ENCODE measurements at regions not wholly inside any gene's neighbourhood (a gene's known extent, or its start where the extent isn't known, plus 50 kb on each side); places are given as distances from the start of the nearest gene placed in this dataset.
"Not testable (repeated sequence)": the region's sequence is repeated elsewhere in the genome, so short reads cannot be mapped to it uniquely, and the experiment has no call there.

DNA sequence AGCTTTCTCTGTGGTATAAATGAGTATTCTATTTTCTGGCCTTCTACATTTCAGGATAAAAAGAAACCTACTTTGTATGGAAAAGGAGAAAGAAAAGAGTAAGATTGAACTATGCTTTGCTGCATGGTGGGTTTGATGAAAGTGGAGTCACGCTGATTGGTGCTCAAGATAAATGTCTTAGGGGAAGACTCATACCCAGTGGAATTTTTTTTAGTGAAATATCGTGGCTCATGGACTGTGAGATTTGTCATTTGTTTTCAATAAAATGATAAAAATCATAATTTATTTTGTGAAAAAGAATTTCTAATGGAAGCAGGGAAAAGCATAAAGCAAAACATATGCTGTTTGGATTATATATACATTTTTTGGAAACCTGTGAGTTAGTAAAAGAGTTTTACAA lies 292.5 kb downstream of the ZPLD1 start:
- Mint-ChIP-seq H3K4me1 (ENCODE audit: unreplicated experiment) (no peaks in the 10 kb centered on the region), H3K27ac (ENCODE audit: unreplicated experiment) (no peak overlapping the region), H3K4me3 (ENCODE audit: unreplicated experiment) (no peak overlapping the region), H3K36me3 (ENCODE audit: unreplicated experiment) (no peaks in the 10 kb centered on the region), H3K27me3 (ENCODE audit: unreplicated experiment) (peaks cover 2% of the 10 kb centered on the region), H3K9me3 (ENCODE audit: unreplicated experiment) (no peaks in the 10 kb centered on the region)
- DNase-seq (ENCODE audit: extremely low spot score, unreplicated experiment), result no peak
- TF ChIP-seq, protein P1, sequence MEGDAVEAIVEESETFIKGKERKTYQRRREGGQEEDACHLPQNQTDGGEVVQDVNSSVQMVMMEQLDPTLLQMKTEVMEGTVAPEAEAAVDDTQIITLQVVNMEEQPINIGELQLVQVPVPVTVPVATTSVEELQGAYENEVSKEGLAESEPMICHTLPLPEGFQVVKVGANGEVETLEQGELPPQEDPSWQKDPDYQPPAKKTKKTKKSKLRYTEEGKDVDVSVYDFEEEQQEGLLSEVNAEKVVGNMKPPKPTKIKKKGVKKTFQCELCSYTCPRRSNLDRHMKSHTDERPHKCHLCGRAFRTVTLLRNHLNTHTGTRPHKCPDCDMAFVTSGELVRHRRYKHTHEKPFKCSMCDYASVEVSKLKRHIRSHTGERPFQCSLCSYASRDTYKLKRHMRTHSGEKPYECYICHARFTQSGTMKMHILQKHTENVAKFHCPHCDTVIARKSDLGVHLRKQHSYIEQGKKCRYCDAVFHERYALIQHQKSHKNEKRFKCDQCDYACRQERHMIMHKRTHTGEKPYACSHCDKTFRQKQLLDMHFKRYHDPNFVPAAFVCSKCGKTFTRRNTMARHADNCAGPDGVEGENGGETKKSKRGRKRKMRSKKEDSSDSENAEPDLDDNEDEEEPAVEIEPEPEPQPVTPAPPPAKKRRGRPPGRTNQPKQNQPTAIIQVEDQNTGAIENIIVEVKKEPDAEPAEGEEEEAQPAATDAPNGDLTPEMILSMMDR (IDR thresholded peaks at IDR 0.05), result no peak

DNA sequence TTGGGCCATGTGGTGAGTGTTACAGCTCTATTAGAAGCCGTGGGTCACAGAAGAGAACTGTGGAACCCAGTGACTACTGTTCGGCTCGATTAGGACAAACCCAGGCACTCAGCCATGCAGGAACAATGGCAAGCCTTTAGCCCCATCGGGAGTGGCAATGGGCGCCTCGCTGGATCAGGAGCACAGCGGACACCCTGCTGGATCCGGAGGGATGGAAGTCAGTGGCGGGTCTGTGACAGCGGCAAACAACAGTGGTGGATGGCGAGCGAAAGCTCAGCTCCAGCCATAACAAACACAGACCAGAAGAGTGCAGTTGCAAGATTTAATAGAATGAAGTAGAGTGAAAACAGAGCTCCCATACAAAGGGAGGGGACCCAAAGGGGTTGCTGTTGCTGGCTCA lies 297.8 kb downstream of the ZPLD1 start:
- not testable (repeated sequence) for H3K27ac Mint-ChIP-seq (ENCODE audit: unreplicated experiment)

DNA sequence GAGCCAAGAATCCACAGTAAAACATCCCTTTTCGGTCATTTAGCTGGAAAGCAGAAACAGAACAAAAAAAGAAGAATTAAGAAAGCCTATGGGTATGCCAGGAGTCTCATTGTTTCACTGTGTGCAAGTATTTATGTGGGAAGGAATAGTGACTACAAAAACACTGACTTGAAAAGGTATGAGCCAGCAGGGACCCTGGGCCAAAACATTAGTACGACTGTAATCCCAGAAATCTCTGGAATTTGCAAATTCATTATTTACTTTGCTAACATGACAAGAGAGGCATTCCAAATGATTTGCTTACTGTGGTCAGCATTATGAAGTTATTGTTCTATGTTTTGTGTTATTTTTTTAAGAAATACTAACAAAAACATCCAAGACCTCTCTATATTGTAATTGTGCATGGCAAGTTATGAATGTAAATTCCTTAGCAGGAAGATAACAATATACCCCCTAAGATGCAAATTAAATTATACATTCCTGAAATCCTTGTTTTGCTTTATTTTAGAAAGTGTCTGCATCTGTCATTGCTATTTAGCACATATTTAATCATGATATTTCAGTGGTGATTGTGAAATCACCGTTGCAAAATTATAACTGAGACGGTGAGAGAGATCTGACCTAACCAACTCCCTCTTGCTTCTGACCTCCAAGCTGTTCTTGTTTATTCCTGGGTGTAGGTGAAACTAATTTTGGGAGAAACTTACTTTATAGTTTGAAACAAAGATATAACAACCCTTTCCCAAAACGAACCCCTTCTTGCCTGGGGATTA lies 299.2 kb downstream of the ZPLD1 start:
- Mint-ChIP-seq H3K27ac (ENCODE audit: unreplicated experiment) (peak overlapping the region; percentile 25), H3K36me3 (ENCODE audit: unreplicated experiment) (no peaks in the 10 kb centered on the region), H3K27me3 (ENCODE audit: unreplicated experiment) (no peaks in the 10 kb centered on the region), H3K9me3 (ENCODE audit: unreplicated experiment) (no peaks in the 10 kb centered on the region), H3K4me3 (ENCODE audit: unreplicated experiment) (no peak overlapping the region), H3K4me1 (ENCODE audit: unreplicated experiment) (peaks cover 10% of the 10 kb centered on the region)
- no peak for DNase-seq (ENCODE audit: extremely low spot score, unreplicated experiment)
- TF ChIP-seq, protein P1 (IDR thresholded peaks at IDR 0.05), result no peak

More for the DNA sequence above, 297.8 kb downstream of the ZPLD1 start:
- DNase-seq (ENCODE audit: extremely low spot score, unreplicated experiment); H3K36me3 Mint-ChIP-seq (ENCODE audit: unreplicated experiment); H3K4me3 Mint-ChIP-seq (ENCODE audit: unreplicated experiment); H3K27me3 Mint-ChIP-seq (ENCODE audit: unreplicated experiment); H3K9me3 Mint-ChIP-seq (ENCODE audit: unreplicated experiment): not testable (repeated sequence)
- peaks cover 10% of the 10 kb centered on the region for H3K4me1 Mint-ChIP-seq (ENCODE audit: unreplicated experiment)

DNA sequence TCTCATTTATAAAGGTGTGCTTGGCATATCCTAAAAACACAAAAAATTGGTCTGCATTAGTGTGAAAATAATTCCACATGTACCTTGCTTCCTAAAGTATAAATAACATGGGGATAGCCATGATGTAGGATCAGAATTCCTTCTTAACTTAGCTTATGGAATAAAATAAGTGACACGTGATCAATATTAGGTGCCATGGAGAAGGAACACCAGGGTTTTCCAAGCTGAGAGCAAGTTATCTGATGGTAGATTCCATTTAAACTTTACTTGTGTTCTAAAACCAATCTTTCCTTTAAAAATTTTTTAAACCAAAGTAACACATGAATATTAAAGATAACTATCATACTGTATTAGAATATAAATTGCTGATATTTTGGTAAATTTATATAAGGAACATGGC lies 300.5 kb downstream of the ZPLD1 start:
- no peak for DNase-seq (ENCODE audit: extremely low spot score, unreplicated experiment)
- Mint-ChIP-seq H3K27me3 (ENCODE audit: unreplicated experiment) (no peaks in the 10 kb centered on the region), H3K9me3 (ENCODE audit: unreplicated experiment) (no peaks in the 10 kb centered on the region), H3K27ac (ENCODE audit: unreplicated experiment) (no peak overlapping the region), H3K36me3 (ENCODE audit: unreplicated experiment) (no peaks in the 10 kb centered on the region), H3K4me1 (ENCODE audit: unreplicated experiment) (peaks cover 10% of the 10 kb centered on the region), H3K4me3 (ENCODE audit: unreplicated experiment) (no peak overlapping the region)
- TF ChIP-seq, protein P1 (IDR thresholded peaks at IDR 0.05), result no peak

DNA sequence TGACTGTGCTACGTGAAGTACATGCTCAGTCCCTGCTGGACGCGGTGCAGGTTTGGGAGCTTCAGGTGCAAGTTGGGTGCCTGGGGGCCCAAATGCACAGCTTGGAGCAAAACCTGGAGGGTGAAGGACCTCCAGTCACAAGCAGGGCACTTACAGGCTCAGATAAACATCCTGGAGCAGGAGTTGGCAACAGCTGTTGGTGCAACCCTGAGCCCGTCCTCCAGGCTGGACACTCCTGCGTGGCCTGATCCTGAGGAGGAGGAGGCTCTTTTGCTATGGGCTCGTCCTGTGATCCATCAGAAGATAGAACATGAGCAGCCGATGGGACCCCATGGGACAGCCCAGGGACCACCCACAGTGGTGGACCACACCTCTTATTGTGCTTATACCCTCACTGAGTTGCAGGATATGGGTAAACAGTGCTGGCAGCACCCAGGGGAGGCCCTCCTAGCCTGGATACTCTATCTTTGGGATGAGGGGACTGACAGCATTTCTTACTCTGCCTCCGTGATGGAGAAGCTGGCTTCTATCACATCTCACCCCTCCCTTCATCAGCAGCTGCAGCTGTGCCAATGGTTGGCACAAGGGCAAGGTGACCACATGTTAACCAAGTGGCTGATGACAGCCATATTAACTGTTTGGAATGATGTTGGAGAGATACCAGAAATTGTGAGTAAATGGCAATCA lies 301.6 kb downstream of the ZPLD1 start:
- no peaks in the 10 kb centered on the region for H3K27me3 Mint-ChIP-seq (ENCODE audit: unreplicated experiment)

More for the DNA sequence above, 301.6 kb downstream of the ZPLD1 start:
- H3K27ac Mint-ChIP-seq (ENCODE audit: unreplicated experiment), result no peak overlapping the region
- peaks cover 10% of the 10 kb centered on the region for H3K4me1 Mint-ChIP-seq (ENCODE audit: unreplicated experiment)
- TF ChIP-seq, protein P1 (IDR thresholded peaks at IDR 0.05), result no peak
- no peak for DNase-seq (ENCODE audit: extremely low spot score, unreplicated experiment)
- H3K9me3 Mint-ChIP-seq (ENCODE audit: unreplicated experiment), result no peaks in the 10 kb centered on the region
- H3K4me3 Mint-ChIP-seq (ENCODE audit: unreplicated experiment), result no peak overlapping the region
- no peaks in the 10 kb centered on the region for H3K36me3 Mint-ChIP-seq (ENCODE audit: unreplicated experiment)
